Right atrium auricular region (tissue), 2 donors: ENCODE measurements at regions not wholly inside any gene's neighbourhood (a gene's known extent, or its start where the extent isn't known, plus 50 kb on each side); places are given as distances from the start of the nearest gene placed in this dataset.
A peak's percentile ranks its signal among the peaks of the same experiment; 100 is the strongest.
"Not testable (repeated sequence)": the region's sequence is repeated elsewhere in the genome, so short reads cannot be mapped to it uniquely, and the experiment has no call there.

Experiments used
- DNase-seq: peaks from one replicate; pipeline ENCODE4 v3.0.0-alpha.2; 2019; ENCODE audit warnings: low spot score
- H3K27ac ChIP-seq, 2 donors: fragments of 200-600 bp; sonication (generic); 1 replicate in 1 of 2; 2 replicates in 1 of 2; pipeline ENCODE4 v1.5.1; 2016 to 2019
- H3K27me3 ChIP-seq, 2 donors: fragments of 200-600 bp; sonication (generic); one replicate each; pipeline versions ENCODE4 v1.5.1 to v1.6.0; 2017 to 2019
- H3K36me3 ChIP-seq: fragments of 200-600 bp; sonication (generic); one replicate; pipeline ENCODE4 v1.5.1; 2016
- H3K4me1 ChIP-seq, 2 donors: fragments of 200-600 bp; sonication (generic); one replicate each; pipeline versions ENCODE4 v1.5.1 to v1.6.0; 2017 to 2019
- H3K4me3 ChIP-seq, 2 donors: fragments of 200-600 bp; sonication (generic); 1 replicate in 1 of 2; 2 replicates in 1 of 2; pipeline ENCODE4 v1.5.1; 2017 to 2019; ENCODE audit warnings: mild to moderate bottlenecking in 1 of 2, moderate library complexity in 1 of 2
- H3K9me3 ChIP-seq, 2 donors: fragments of 200-600 bp; sonication (generic); one replicate each; pipeline ENCODE4 v1.5.1; 2019
- TF ChIP-seq, protein P1 (sequence below), 2 donors: fragments of 200-600 bp; sonication (generic); IDR thresholded peaks; one replicate each; pipeline ENCODE4 v1.5.1; 2019; ENCODE audit warnings: antibody characterized with exemption in 2 of 2

DNA sequence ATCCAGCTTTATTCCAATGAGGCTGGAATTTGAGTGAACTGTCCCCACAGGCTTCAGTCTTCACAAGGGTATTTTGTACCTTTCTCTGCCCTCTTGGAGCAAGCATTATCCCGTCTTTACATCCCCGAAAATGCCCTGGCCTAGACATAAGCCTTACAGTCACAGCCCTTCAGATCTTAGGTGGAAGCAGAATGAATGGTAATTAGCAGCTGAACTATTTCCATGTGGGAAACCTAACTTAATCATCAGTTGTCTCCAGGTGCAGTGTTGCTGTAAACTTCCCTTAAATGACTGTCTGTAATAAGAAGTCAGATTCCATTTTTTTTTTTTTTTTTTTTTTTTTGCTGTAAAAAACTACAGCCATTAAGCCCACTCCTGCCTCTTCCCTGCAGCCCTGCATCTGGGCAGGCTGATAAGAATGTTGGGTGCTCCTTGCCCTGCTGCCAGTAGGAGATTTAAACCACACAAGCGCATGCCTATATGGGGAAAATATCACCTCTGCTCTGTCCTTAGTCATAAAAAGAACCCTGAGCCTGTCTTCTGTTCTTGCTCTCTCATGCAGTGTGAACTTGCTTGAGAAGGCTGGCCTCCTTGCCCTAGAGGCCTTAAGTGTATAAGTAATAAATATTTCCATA, 426.8 kb upstream of the SLITRK5 start:
- TF ChIP-seq, protein P1, sequence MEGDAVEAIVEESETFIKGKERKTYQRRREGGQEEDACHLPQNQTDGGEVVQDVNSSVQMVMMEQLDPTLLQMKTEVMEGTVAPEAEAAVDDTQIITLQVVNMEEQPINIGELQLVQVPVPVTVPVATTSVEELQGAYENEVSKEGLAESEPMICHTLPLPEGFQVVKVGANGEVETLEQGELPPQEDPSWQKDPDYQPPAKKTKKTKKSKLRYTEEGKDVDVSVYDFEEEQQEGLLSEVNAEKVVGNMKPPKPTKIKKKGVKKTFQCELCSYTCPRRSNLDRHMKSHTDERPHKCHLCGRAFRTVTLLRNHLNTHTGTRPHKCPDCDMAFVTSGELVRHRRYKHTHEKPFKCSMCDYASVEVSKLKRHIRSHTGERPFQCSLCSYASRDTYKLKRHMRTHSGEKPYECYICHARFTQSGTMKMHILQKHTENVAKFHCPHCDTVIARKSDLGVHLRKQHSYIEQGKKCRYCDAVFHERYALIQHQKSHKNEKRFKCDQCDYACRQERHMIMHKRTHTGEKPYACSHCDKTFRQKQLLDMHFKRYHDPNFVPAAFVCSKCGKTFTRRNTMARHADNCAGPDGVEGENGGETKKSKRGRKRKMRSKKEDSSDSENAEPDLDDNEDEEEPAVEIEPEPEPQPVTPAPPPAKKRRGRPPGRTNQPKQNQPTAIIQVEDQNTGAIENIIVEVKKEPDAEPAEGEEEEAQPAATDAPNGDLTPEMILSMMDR (IDR thresholded peaks at IDR 0.05): no peak
- no peak overlapping the region for H3K4me3 ChIP-seq
- H3K4me1 ChIP-seq: no peaks in the 10 kb centered on the region
- DNase-seq: no peak
- no peak overlapping the region for H3K27ac ChIP-seq
- H3K36me3 ChIP-seq: no peaks in the 10 kb centered on the region
- H3K27me3 ChIP-seq: no peaks in the 10 kb centered on the region
- H3K9me3 ChIP-seq: no peaks in the 10 kb centered on the region

GRCh38 chr13:87249847-87250246, 421.3 kb upstream of the SLITRK5 start:
- not testable (repeated sequence) for H3K4me3 ChIP-seq, H3K27ac ChIP-seq, H3K9me3 ChIP-seq, H3K27me3 ChIP-seq, H3K36me3 ChIP-seq, H3K4me1 ChIP-seq, DNase-seq

GRCh38 chr13:87255394-87255793, 415.8 kb upstream of the SLITRK5 start:
- H3K27ac ChIP-seq: no peak overlapping the region
- no peaks in the 10 kb centered on the region for H3K36me3 ChIP-seq
- no peaks in the 10 kb centered on the region for H3K27me3 ChIP-seq
- DNase-seq: no peak
- TF ChIP-seq, protein P1 (IDR thresholded peaks at IDR 0.05): no peak
- H3K4me1 ChIP-seq: no peaks in the 10 kb centered on the region
- H3K4me3 ChIP-seq: no peak overlapping the region
- no peaks in the 10 kb centered on the region for H3K9me3 ChIP-seq

DNA sequence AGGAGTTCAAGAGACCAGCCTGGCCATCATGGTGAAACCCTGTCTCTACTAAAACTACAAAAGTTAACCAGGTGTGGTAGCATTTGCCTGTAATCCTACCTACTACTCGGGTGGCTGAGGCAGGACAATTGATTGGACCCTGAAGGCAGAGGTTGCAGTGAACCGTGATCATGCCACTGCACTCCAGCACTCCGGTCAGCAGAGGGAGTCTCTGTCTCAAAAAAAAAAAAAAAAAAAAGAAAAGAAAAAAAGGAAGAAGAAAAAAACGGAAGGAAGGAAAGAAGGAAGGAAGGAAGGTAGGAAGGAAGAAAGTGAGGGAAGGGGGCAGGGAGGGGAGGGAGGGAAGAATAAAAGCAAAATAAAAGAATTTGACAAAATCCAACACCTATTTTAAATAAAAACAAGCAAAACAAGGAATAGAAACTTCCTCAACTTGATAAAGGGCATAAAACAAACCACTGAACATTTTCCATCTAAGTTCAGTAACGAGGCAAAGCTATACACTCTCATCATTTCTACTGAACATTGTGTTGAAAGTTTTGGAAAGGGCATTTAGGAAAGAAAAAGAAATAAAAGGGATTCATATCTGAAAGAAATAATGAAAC, 411.6 kb upstream of the SLITRK5 start:
- TF ChIP-seq, protein P1 (IDR thresholded peaks at IDR 0.05): peak in 1 of 2 donors; percentile 13
- H3K27ac ChIP-seq: no peak overlapping the region
- H3K9me3 ChIP-seq: no peaks in the 10 kb centered on the region
- H3K4me3 ChIP-seq: no peak overlapping the region
- no peaks in the 10 kb centered on the region for H3K27me3 ChIP-seq
- DNase-seq: no peak
- H3K36me3 ChIP-seq: no peaks in the 10 kb centered on the region
- no peaks in the 10 kb centered on the region for H3K4me1 ChIP-seq

DNA sequence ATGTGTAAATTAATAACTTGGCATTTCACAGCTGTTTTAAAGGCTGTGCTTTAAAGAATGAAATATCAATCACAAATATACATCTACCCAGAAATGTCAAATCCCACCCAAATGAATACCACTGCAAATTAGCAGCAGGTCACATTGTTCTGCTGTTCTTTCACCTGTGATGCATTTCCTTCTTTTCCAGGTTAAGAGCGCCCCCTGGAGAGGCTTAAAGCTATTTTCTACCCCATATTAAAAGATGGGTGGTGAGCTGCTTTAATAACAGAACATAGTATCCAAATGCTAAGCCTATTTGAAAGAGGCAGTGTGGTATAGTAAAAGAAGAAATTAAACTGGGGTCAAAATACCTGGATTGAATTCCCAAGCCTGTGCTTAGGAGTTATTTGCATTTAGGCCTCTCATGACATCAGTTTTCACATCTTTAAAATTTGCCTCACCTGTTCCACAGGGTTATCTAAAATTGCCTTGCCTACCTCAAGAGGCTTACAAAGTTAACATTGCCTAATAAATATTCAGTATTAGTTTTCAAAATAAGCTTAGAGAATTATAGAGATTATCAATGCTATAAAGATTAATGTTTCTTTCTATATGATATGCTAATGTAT, 396.9 kb upstream of the SLITRK5 start:
- no peak overlapping the region for H3K4me3 ChIP-seq
- no peak for DNase-seq
- H3K27ac ChIP-seq: no peak overlapping the region
- no peaks in the 10 kb centered on the region for H3K36me3 ChIP-seq
- no peaks in the 10 kb centered on the region for H3K27me3 ChIP-seq
- TF ChIP-seq, protein P1 (IDR thresholded peaks at IDR 0.05): peak in 1 of 2 donors; percentile 59
- H3K9me3 ChIP-seq: no peaks in the 10 kb centered on the region
- no peaks in the 10 kb centered on the region for H3K4me1 ChIP-seq

DNA sequence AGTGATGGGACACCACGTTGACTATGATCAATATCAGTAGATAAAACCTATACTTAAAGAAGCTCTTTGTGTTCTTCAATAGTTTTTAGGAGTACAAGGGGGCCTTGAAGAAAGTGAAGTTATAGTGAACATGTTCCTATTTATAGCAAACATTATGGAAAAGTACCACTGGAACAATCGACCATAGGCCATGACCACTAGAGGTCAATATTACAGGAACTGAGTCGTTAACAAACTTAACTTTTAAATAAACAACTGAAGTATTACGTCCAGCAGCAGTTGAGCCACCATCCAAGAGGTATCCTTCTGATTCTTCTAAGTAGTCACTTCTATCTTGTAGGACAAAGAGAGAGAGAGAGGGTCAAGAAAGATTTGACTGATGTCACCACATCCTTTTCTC, 391.0 kb upstream of the SLITRK5 start:
- Histone ChIP-seq H3K4me3 (no peak overlapping the region), H3K27me3 (no peaks in the 10 kb centered on the region), H3K36me3 (no peaks in the 10 kb centered on the region), H3K9me3 (no peaks in the 10 kb centered on the region), H3K27ac (no peak overlapping the region), H3K4me1 (no peaks in the 10 kb centered on the region)
- DNase-seq: no peak
- TF ChIP-seq, protein P1 (IDR thresholded peaks at IDR 0.05): no peak
